Activated CD4-positive, CD25-positive, alpha-beta regulatory T cell (primary cell): ENCODE measurements at regions not wholly inside any gene's neighbourhood (a gene's known extent, or its start where the extent isn't known, plus 50 kb on each side); places are given as distances from the start of the nearest gene placed in this dataset.
"Not testable (repeated sequence)": the region's sequence is repeated elsewhere in the genome, so short reads cannot be mapped to it uniquely, and the experiment has no call there.

Experiments used
- DNase-seq, 4 experiments: peaks; one replicate each; lab custom pipeline; 2025; lab: John Stamatoyannopoulos, UW

DNA sequence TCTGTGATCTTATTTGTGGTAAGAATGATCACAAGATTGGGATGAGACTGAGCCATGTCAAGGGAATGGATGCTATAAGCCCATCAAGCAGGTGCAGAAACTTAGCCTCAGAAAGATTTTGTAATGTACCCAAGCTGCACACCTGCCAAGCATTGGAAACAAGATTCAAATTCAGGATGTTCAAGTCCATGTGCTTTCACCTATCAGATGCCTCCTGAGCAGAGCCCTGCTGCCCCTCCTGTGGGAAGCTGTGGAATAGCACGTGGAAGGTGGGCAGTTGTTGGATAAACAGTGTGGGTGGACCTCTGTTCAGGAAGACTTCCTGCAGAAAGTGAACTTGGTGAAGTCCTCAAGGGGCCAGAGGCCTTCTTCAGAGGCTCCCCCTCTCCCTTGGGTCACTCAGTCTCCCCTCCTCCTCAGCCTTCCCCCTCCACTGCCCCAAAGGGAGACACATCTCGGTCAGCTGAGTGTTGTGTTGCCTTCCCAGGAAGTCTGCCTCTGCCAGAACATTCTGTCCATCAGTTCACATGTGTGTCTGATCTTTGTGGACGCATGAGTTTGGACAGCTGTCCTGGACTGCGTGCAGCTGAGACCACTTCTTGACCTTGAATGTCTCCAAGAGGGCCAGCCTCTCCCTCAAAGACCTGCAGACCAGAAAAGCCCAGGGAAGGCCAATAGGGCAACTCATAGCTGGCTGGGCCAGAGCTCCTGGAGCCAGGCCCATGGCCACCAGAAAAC is 186.1 kb downstream of the INHBB start:
- no peak for DNase-seq

DNA sequence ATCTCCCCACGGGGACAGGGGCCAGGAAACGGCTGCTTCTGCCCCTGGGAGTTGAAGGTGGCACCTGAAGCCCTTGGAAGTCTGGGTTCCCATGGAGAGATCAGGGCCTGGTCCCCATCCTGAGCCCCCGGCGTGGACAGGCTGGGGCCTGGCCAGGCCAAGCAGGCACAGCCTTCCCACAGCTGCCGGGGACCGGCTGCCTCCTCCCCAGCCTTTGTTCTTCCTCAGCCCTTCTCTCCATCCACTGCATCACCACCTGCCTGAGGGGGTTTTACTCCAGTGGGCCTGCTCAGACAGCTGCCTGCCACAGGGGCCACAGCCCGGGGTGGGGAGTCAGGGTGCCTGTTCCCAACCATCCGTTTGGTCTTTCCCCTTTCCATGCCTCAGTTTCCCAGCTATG is 187.7 kb downstream of the INHBB start:
- DNase-seq = no peak

DNA sequence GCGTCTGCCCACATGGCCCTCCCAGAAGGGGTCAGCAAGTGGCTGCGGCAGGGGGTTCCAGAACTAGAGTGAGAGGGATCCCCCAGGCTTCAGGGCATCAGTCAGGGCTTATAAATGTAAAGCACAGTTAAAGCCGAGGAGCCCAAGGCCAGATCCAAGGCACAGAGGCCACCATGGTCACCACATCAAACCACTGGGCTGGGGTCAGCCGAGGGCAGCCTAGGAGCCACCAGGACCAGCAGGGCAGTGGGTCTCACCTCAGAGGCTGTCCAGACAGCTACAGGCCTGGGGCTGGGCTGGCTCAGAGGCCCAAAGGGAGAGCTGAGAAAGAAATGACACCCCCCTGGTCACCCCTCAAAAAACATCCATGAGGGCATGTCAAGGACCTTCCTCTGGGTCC is 188.5 kb downstream of the INHBB start:
- no peak for DNase-seq

DNA sequence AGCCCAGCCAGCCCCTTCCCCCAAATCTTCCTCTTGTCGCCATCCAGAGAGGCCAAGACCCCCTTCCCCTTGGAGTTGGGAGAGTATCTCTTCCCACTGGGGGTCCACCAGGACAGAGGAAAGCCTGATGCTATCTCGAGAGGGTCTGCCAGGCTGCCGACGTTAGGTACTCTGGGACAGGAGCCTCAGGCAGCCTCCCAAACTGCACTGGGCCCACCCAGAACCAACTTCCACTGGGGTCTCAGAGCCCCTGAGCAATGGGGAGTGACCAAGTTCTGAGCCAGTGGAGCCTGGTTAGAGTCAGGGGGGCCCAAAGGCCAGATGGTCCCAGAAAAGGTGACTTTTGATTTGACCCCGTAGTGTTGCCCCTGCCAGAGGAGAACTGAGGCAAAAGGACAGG is 189.1 kb downstream of the INHBB start:
- no peak for DNase-seq

DNA sequence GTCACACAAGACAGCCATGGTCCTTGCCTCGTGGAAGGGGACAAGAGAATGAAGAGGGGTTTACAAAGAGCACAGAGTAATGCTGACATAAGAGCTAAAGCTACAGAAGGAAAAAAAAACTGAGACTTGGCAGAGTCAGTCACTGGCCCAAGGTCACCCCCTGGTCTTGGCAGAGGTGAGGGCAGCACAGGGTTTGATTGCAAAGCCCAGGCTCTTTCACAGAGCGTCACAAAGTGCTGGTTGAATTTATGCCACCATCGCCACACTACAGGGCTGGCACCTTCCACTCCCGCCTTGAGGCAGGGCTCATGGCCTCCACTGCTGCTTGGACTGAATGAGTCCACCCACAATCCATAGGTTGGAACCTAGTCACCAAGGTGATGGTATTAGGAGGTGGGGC is 190.2 kb downstream of the INHBB start:
- DNase-seq = no peak

DNA sequence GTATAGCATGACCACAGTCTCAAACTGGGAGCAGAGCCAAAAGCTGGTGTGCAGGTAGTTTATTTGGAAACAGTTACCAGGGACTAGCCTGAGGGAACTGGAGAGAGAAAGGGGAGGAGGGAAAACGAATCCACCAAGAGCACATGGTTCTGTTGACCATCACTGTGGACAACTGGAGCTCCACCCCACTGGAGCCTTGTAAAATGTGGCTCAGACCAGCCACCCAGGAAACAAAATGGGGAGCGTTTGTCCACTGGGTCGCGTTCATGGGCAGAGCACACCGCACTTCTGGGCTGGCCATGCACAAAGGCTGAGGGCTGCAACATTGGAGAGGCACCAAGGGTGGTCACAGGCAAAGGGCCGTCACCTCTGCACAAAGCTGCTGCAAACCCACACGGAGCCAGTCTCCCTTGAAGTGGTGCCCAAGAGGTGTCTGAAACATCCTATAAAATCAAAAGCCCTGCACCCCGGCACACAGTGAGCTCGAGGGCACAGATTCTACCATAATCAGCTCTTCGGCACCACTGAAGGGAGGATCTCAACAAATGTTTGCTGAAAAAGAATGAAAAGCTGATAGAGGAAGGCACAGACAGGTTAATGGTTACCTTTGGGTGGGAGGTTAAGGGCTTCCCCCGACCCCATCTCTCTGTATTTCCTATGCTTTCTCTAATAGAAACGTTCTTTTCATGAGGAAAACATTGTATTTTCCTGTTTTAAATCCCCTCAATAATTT is 192.9 kb downstream of the INHBB start:
- no peak for DNase-seq

DNA sequence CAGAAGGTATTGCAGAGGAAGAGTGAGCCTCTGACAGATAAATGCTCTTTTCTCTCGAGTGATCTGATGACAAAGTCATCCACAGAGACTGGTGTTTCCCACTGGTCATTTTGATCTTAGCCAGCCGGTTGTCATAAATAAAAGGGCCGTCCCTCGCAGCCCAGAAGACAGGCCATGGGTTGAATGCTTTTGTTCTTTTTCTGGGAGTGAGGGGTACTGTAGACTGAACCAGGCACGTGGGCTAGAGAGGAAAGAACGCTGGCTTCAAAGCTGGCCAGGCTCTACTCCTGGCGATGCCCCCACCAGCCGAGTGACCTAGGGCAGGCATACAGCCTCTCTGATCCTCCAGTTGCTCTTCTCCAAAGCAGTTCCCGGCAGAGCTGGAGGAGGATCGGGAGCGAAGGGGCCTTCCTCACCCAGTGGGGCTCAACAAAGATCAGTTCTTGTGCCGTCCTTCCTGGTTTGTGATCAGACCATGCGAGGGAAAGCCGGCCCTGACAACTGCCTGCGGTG is 193.5 kb downstream of the INHBB start:
- no peak for DNase-seq

DNA sequence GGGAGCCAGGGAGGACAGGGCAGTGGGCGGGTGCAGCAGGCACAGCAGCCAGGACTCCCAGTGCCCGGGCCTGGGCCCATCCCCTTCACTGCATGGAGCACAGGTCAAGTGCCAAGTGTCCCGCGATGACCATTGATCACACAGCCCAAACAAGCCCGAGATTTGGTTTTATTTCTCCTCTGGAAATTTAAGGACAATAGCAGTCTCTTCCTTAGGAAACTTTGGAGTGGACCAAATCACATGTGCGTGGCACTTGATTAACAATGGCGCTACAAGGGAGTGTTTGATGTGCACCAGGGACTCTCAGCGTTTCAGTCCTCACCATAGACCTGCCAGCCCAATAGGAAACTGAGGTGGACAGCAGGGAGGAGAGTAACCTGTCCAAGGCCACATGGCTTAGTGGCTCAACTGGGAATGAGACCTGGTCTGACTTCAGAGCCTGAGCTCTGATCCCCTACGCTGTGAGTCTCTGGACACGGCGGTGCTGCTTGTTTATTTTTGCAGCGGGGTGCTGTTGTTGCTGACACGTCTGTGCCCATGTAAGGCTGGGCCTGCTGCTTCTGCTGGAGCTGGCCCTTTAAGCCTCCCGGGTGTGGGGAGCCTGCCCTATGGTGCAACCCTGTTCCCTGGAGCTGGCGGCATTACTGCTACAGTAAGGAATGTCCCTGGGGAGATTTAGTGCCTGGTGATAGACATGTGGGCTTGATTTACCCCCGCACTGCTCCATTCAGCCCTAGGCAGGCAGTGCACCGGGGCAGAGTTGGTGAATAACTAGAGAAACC is 194.2 kb downstream of the INHBB start:
- DNase-seq = no peak

DNA sequence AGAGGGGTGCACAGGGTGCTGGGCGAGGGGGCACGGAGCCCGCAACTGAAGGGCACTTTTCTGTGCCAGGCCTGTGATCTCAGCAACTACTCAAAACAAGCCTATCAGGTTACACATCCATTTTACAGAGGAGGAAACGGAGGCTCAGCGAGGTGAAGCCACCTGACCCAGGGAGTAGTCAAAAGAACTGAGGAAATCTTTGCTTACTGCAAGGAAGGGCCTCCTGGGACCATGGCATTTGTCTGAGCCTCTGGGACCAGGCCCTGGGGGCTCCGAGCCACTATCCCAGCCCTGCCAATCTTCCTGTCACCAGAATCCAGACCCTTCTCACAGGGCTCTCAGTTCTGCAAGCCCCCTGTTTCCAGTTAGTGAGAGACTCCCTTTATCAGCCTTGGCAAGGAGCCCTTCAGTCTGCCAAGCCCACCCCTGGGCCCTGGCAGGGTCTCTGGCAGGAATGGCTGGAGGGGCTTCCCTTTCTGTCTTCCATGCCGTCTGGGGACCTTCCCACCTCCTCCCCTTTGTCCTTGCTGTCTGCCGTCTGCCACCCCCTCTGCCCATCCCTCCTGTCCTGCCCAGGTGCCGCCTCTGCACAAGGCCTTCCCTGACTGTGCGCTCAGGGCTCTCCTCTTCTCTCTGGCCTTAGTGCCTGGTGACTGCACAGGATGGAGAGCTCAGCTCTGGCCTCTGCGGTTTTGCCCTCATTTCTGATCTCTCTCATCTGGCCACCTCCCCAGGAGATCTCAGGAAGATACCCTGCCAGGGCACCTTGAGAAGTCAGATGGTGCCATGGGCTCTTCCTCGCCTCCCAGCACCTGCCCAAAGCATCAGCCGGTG is 194.7 kb upstream of the GLI2 start:
- DNase-seq = no peak

DNA sequence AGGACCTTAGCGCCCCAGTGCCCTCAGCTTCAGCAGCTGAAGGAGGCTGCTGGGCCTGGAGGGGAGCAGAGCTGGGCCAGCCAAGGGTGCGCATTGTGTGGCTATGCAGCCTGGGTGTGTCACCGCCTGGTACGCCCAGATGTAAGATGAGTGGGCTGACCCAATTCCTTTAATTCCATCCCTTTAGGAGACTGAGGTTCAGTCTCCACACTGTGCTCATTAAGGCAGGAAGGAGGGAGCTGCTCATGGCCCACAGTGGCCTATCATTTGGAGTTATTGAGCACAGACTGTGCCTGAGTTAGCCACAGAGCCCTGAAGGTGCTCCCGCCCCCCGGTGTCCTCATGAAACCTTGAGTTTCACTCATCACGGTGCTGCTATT is 194.1 kb upstream of the GLI2 start:
- no peak for DNase-seq

DNA sequence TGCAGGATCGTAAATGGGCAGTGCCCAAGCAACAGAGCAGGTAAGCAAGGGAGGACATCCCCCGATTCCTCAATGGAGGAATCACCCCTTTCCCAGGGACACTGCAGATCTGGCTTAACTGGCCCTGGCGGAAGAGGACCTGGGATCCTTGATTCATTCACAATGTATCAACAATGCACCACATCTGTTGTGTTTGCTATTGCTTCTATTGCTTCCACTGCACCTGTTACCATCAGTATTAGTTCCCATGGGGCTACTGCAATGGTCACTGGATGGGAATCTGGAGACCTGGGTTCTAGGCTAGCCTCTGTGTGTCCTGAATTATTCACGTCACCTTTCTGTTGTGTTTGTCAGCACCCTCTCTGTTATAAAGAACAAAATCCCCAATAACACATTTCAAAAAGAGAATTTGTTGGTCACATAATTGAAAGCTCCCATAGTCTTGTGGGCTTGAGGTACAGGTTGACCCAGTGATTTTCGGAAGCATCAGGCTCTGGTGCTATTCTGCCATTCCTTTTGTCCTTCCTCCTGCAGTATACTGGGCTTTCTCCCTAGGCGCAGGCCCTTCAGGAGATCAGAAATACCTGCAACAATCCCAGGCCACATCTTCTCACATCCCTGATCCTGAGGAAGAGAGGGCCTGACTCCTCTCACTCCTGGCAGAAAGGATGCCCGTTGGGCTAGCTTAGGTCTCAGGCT is 193.5 kb upstream of the GLI2 start:
- DNase-seq = no peak

DNA sequence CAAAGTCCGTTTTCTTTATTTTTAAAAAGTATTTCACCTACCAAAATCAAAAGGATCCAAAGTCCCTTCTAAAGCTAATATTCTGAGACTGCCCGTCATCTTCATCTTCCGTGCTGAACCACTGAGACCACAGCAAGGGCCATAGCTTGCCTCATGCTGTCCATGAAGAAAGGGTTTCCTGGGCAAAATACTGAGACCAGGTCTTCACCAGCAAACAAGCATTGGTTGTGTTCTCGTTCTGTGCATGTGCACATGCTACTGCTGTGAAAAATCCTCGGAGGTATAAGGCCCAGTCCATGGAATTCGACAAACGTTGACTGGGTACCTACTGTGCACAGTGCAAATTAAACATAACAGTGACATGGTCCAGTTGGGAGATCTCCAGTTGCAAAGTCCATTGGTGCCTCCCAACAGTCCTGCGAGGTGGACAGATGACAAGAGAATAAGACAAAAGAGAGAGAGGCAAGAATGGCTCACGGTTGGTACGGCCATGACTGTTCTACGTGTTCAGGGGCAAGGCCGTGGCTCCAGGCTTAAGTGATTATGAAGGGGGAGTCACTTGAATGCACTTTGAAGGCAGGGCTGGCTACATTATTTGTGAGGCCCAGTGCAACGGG is 192.6 kb upstream of the GLI2 start:
- DNase-seq = no peak

DNA sequence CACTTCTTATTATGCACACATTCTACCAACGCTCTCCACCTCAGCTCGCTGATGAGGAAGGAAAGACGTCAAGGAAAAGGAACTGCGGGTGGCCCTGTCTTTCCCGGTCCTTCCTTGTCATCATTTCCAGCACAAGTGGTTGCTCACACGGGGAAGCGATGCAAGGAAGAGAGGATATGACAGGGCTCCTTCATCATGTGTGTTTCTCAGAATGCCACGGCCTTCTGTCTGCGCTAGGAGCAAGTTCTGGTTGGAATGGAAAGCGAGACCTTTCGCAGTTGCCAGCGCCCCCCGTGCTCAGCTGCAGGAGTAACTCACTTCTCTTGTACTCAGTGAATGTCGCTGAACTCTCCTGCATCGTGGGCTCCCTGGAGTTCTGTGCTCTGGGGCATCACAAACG is 191.8 kb upstream of the GLI2 start:
- no peak for DNase-seq

DNA sequence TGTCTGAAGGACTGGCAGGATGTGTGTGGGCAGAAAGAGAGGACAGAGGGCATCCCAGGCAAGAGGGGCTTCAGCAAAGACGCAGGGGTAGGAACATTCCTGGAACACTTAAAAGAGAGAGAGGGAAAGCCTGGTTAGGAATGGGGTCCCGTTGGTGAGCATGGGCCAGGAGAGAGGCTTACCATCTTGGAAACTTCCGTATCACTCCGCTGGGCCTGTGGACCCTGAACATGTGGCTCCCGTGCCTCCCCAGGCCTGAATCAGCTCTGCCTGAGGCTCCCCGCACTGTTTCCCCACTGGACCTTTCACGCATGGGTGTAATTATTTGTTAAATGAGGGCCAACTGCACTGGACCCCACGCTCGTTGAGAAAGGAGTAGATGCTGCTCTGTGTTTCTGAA is 191.1 kb upstream of the GLI2 start:
- no peak for DNase-seq

DNA sequence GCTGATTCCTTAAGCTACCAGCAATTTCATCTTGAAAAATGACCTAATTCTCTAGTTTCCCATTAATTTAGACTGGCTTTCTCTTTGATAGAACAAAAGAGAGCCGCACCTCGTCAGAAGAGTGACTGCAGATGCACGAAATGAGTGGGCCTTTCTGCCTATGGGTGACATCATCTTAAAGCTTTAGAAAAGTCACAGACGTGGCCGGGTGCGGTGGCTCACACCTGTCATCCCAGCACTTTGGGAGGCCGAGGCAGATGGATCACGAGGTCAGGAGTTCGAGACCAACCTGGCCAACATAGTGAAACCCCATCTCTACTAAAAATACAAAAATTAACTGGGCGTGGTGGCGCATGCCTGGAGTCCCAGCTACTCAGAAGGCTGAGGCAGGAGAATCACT is 190.7 kb upstream of the GLI2 start:
- DNase-seq = not testable (repeated sequence)

DNA sequence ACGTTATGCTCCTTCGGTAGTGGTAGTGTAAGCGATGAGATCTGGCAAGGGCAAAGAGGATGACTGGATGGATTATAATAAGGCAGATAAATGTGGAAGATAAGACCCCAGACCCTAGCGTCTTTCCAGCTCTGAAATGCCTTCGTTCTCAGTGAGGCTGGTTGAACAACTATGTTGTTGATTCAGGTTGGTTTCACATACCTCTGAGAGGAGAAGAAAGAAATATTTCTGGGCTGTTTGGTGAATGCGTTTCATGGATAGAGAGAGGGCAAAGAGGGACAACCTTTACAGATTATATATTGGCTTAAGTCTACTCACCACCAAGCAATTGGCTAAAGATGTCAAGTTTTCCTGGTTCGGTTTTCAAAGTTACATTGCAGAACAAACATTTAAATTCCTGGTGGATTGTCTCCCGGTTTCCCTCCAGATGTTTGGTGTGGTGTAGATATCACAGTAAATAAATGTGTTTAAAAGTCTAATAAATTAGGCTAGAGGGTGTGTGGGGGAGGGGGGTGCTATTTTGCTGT is 190.1 kb upstream of the GLI2 start:
- no peak for DNase-seq

DNA sequence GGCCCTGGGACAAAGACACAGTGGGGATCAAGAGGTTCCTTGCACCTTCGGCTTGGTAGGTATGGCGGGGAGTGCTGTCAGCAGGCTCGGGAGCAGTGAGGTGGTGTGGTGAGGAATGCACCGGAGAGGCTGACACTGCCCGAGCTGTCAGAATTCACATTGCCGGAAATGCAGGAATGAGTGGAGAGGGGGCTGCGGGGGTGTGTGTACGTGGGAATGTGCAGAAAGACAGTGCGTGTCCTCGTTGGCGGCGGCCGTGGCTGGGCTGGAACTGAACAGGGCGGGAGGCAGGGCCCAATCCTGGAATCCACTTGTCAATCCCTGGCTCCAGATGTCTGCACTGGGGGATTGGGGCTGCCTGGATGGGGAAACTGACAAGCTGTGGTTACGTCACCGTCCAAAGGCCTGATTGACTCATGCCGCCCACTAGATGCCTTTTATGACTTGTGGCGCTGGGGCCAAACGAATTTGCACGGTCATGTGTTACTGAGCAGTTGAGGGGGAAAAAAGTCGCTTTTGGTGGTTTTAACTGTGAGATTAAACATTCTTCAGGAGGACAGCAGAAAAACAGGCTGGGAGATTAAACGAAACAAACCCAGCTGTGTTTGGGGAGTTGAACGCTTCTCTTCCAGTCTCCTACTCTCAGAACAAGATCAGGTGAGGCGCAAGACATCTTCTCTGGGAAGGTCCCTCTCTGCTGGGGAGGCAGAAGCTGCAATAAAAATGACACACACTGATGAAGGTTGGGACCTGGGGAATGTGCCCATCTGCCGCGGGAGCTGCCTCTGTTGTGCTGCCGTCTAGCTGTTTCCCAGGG is 189.4 kb upstream of the GLI2 start:
- DNase-seq = no peak

DNA sequence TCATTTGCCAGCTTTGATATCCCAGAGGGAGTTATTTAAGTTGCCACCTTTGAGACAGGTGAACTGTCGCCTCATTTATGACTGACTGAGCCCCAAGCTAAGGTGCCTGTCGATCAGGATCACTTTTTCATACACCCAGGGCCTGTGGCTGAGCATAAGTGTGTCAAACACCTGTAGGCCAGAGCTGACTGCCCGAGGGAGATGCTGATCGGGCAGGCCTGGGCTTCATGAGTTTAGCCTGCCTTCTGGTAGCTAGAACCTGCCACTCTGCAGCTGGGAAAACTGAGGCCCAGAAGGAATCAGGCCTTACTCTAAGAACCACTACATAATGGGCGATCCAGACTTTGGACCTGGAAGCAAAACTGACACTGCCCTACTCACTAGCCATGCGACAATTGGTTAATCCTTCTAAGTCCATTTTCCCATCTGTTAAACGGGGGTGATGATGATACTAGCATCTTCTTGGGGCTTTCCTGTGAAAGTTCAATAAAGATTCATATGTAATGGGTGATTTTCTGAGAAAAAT is 188.7 kb upstream of the GLI2 start:
- DNase-seq = no peak

DNA sequence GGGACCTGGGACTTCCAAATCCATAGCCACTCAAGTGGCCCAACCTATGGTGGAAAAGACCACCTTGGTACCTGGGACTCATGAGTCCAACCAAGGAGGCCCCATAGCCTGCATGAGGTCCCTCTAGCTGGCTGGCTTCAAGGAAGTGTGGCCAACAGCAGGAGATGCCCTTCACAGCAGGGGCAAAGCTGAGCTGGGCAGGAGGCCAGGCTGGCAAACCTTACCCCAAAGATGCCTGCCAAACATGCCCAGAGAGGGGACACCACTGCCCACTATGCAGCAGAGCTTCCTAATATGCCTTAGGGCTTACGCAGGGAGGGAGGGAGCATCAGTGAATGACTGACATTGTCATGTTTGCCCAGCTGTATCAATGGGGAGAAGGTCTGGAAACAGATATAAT is 188.0 kb upstream of the GLI2 start:
- DNase-seq = no peak
